ENCODE measurements at regions not wholly inside any gene's neighbourhood (a gene's known extent, or its start where the extent isn't known, plus 50 kb on each side); places are given as distances from the start of the nearest gene placed in this dataset.

GRCh38 chr10:11680496-11680895, 61.7 kb upstream of the ECHDC3 start:
- Histone ChIP-seq H3K4me1 (ENCODE audit: control insufficient read depth, insufficient read depth, low read length) (peaks cover 40% of the 10 kb centered on the region), H3K4me3 (ENCODE audit: low read length) (no peak overlapping the region), H3K36me3 (ENCODE audit: control insufficient read depth, insufficient read depth, low read length) (no peaks in the 10 kb centered on the region), H3K27ac (ENCODE audit: low read length) (no peak overlapping the region), H3K9me3 (ENCODE audit: control insufficient read depth, insufficient read depth, low read length) (no peaks in the 10 kb centered on the region), H3K27me3 (ENCODE audit: control insufficient read depth, insufficient read depth, low read length) (no peaks in the 10 kb centered on the region)
- Mint-ChIP-seq H3K4me1 (peaks cover 21 to 22% of the 10 kb centered on the region in 2 donors), H3K4me3 (no peak overlapping the region), H3K27me3 (ENCODE audit: low read depth in 2 of 2) (peaks cover 11 to 17% of the 10 kb centered on the region in 2 donors), H3K9me3 (no peaks in the 10 kb centered on the region), H3K36me3 (no peaks in the 10 kb centered on the region), H3K27ac (no peak overlapping the region)
- TF ChIP-seq, protein P1, sequence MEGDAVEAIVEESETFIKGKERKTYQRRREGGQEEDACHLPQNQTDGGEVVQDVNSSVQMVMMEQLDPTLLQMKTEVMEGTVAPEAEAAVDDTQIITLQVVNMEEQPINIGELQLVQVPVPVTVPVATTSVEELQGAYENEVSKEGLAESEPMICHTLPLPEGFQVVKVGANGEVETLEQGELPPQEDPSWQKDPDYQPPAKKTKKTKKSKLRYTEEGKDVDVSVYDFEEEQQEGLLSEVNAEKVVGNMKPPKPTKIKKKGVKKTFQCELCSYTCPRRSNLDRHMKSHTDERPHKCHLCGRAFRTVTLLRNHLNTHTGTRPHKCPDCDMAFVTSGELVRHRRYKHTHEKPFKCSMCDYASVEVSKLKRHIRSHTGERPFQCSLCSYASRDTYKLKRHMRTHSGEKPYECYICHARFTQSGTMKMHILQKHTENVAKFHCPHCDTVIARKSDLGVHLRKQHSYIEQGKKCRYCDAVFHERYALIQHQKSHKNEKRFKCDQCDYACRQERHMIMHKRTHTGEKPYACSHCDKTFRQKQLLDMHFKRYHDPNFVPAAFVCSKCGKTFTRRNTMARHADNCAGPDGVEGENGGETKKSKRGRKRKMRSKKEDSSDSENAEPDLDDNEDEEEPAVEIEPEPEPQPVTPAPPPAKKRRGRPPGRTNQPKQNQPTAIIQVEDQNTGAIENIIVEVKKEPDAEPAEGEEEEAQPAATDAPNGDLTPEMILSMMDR (IDR thresholded peaks at IDR 0.05), result no peak
- intact Hi-C loops (cut with micrococcal nuclease), result no loop called here
- 88% methylated on average over 5 of the region's 6 CpGs for WGBS (ENCODE audit: insufficient coverage)
- ATAC-seq (no peak), DNase-seq (no peak)

GRCh38 chr10:11679946-11680345, 62.2 kb upstream of the ECHDC3 start:
- Mint-ChIP-seq H3K36me3 (no peaks in the 10 kb centered on the region), H3K9me3 (no peaks in the 10 kb centered on the region), H3K27me3 (ENCODE audit: low read depth in 2 of 2) (peaks cover 11 to 20% of the 10 kb centered on the region in 2 donors), H3K4me3 (no peak overlapping the region), H3K27ac (no peak overlapping the region), H3K4me1 (peaks cover 15 to 17% of the 10 kb centered on the region in 2 donors)
- Histone ChIP-seq H3K9me3 (ENCODE audit: control insufficient read depth, insufficient read depth, low read length) (no peaks in the 10 kb centered on the region), H3K27me3 (ENCODE audit: control insufficient read depth, insufficient read depth, low read length) (no peaks in the 10 kb centered on the region), H3K36me3 (ENCODE audit: control insufficient read depth, insufficient read depth, low read length) (no peaks in the 10 kb centered on the region), H3K4me3 (ENCODE audit: low read length) (no peak overlapping the region), H3K4me1 (ENCODE audit: control insufficient read depth, insufficient read depth, low read length) (peaks cover 35% of the 10 kb centered on the region), H3K27ac (ENCODE audit: low read length) (no peak overlapping the region)
- TF ChIP-seq, protein P1 (IDR thresholded peaks at IDR 0.05), result no peak
- DNase-seq (no peak), ATAC-seq (no peak)
- WGBS (ENCODE audit: insufficient coverage), result 43% methylated on average over 3 of the region's 3 CpGs
- intact Hi-C loops (cut with micrococcal nuclease), result no loop called here

- Mint-ChIP-seq H3K27ac (no peak overlapping the region), H3K27me3 (ENCODE audit: low read depth in 2 of 2) (peaks cover 11 to 21% of the 10 kb centered on the region in 2 donors), H3K9me3 (no peaks in the 10 kb centered on the region), H3K4me3 (no peak overlapping the region), H3K36me3 (no peaks in the 10 kb centered on the region), H3K4me1 (peaks cover 0 to 8% of the 10 kb centered on the region in 2 donors)
- intact Hi-C loops (cut with micrococcal nuclease), result no loop called here
- Histone ChIP-seq H3K27ac (ENCODE audit: low read length) (no peak overlapping the region), H3K4me3 (ENCODE audit: low read length) (no peak overlapping the region), H3K9me3 (ENCODE audit: control insufficient read depth, insufficient read depth, low read length) (no peaks in the 10 kb centered on the region), H3K4me1 (ENCODE audit: control insufficient read depth, insufficient read depth, low read length) (peaks cover 32% of the 10 kb centered on the region), H3K36me3 (ENCODE audit: control insufficient read depth, insufficient read depth, low read length) (no peaks in the 10 kb centered on the region), H3K27me3 (ENCODE audit: control insufficient read depth, insufficient read depth, low read length) (no peaks in the 10 kb centered on the region)
- 59% methylated on average over 16 of the region's 17 CpGs for WGBS (ENCODE audit: insufficient coverage)
- ATAC-seq (no peak), DNase-seq (no peak)
- TF ChIP-seq, protein P1 (IDR thresholded peaks at IDR 0.05), result no peak
These were observed 63.9 kb upstream of the ECHDC3 start for GRCh38 chr10:11678074-11678793.

DNA sequence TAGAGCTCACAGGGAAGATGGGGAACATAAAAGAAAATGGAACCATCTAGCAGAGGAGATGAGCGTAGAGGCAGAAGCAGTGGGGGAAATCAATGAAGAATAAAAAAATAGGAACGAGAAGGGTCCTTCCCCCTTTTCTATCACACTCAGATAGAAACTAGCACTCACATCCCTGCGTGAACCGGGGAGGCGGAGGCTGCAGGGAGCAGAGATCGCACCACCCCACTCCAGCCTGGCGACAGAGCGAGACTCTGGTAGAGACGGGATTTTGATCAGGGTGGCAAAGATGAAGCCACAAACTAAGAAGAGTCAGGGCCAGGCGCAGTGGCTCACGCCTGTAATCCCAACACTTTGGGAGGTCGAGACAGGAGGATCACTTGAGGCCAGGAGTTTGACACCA, 64.7 kb upstream of the ECHDC3 start:
- H3K4me1 Mint-ChIP-seq, result peaks cover 0 to 8% of the 10 kb centered on the region in 2 donors
- intact Hi-C loops (cut with micrococcal nuclease), result no loop called here

More for the DNA sequence above, 64.7 kb upstream of the ECHDC3 start:
- no peak overlapping the region for H3K4me3 ChIP-seq (ENCODE audit: low read length)
- H3K9me3 ChIP-seq (ENCODE audit: control insufficient read depth, insufficient read depth, low read length), result no peaks in the 10 kb centered on the region
- DNase-seq, result no peak
- no peak overlapping the region for H3K27ac ChIP-seq (ENCODE audit: low read length)
- TF ChIP-seq, protein P1 (IDR thresholded peaks at IDR 0.05), result no peak
- no peak for ATAC-seq
- no peak overlapping the region for H3K4me3 Mint-ChIP-seq
- H3K4me1 ChIP-seq (ENCODE audit: control insufficient read depth, insufficient read depth, low read length), result peaks cover 26% of the 10 kb centered on the region
- H3K36me3 ChIP-seq (ENCODE audit: control insufficient read depth, insufficient read depth, low read length), result no peaks in the 10 kb centered on the region
- peaks cover 11 to 22% of the 10 kb centered on the region in 2 donors for H3K27me3 Mint-ChIP-seq (ENCODE audit: low read depth in 2 of 2)
- H3K9me3 Mint-ChIP-seq, result no peaks in the 10 kb centered on the region
- no peak overlapping the region for H3K27ac Mint-ChIP-seq
- no peaks in the 10 kb centered on the region for H3K36me3 Mint-ChIP-seq
- no peaks in the 10 kb centered on the region for H3K27me3 ChIP-seq (ENCODE audit: control insufficient read depth, insufficient read depth, low read length)
- WGBS (ENCODE audit: insufficient coverage), result 74% methylated on average over 12 of the region's 12 CpGs

Data from natural killer cell (primary cell).